ENCODE measurements at regions not wholly inside any gene's neighbourhood (a gene's known extent, or its start where the extent isn't known, plus 50 kb on each side); places are given as distances from the start of the nearest gene placed in this dataset.

DNA sequence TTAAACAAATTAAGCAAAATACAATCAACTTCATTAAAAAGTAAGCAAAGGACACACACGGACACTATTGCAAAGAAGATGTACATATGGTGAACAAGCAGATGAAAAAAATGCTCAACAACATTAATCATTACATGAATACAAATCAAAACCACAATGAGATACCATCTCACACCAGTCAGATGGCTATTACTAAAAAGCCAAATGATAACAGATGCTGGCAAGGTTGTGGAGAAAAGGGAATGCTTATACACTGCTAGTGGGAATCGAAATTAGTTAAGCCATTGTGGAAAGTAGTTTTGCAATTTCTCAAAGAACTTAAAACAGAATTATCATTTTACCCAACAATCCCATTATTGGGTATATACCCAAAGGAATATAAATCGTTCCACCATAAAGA, 636.2 kb upstream of the ST8SIA4 start:
- H3K4me3 ChIP-seq (replicated peaks; ENCODE audit: insufficient read depth, low read length), result no peak overlapping the region
- no peak for TF ChIP-seq GABPA (IDR thresholded peaks at IDR 0.05; ENCODE audit: low read depth)
- TF ChIP-seq, protein P1, sequence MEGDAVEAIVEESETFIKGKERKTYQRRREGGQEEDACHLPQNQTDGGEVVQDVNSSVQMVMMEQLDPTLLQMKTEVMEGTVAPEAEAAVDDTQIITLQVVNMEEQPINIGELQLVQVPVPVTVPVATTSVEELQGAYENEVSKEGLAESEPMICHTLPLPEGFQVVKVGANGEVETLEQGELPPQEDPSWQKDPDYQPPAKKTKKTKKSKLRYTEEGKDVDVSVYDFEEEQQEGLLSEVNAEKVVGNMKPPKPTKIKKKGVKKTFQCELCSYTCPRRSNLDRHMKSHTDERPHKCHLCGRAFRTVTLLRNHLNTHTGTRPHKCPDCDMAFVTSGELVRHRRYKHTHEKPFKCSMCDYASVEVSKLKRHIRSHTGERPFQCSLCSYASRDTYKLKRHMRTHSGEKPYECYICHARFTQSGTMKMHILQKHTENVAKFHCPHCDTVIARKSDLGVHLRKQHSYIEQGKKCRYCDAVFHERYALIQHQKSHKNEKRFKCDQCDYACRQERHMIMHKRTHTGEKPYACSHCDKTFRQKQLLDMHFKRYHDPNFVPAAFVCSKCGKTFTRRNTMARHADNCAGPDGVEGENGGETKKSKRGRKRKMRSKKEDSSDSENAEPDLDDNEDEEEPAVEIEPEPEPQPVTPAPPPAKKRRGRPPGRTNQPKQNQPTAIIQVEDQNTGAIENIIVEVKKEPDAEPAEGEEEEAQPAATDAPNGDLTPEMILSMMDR (IDR thresholded peaks at IDR 0.05; ENCODE audit: insufficient read depth, low read length), result no peak
- TF ChIP-seq SPI1 (IDR thresholded peaks at IDR 0.05; ENCODE audit: borderline replicate concordance, low read depth), result no peak
- no peak for TF ChIP-seq POLR2AphosphoS5 (IDR thresholded peaks at IDR 0.05; ENCODE audit: low read depth)
- TF ChIP-seq, protein P2, sequence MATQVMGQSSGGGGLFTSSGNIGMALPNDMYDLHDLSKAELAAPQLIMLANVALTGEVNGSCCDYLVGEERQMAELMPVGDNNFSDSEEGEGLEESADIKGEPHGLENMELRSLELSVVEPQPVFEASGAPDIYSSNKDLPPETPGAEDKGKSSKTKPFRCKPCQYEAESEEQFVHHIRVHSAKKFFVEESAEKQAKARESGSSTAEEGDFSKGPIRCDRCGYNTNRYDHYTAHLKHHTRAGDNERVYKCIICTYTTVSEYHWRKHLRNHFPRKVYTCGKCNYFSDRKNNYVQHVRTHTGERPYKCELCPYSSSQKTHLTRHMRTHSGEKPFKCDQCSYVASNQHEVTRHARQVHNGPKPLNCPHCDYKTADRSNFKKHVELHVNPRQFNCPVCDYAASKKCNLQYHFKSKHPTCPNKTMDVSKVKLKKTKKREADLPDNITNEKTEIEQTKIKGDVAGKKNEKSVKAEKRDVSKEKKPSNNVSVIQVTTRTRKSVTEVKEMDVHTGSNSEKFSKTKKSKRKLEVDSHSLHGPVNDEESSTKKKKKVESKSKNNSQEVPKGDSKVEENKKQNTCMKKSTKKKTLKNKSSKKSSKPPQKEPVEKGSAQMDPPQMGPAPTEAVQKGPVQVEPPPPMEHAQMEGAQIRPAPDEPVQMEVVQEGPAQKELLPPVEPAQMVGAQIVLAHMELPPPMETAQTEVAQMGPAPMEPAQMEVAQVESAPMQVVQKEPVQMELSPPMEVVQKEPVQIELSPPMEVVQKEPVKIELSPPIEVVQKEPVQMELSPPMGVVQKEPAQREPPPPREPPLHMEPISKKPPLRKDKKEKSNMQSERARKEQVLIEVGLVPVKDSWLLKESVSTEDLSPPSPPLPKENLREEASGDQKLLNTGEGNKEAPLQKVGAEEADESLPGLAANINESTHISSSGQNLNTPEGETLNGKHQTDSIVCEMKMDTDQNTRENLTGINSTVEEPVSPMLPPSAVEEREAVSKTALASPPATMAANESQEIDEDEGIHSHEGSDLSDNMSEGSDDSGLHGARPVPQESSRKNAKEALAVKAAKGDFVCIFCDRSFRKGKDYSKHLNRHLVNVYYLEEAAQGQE (IDR thresholded peaks at IDR 0.05; ENCODE audit: insufficient replicate concordance, low read depth), result no peak
- H3K27me3 ChIP-seq (ENCODE audit: insufficient read depth, poor library complexity, severe bottlenecking), result no peaks in the 10 kb centered on the region
- no peak overlapping the region for H3K27ac ChIP-seq (replicated peaks)
- DNase-seq (ENCODE audit: low read depth in 1 of 2, low spot score in 1 of 2), result no peak

DNA sequence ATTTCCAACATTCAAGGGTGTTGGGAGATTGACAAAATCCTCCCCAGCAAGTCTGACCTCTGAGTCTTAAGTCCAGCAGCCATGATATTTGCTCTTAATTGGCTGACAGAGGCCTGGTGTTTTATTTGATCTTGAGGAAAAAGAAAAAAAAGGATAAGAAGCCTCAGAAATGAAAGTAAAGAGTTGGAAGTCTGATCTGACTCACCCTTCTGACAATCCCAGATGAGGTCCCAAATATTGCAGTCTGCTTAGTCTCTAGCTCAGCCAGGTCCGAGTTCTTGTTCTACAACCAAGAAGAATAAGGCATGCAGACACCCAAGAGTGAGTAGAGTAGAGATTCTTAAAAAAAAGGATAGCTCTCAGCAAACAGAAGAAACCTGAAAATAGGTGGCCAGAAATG, 632.5 kb upstream of the ST8SIA4 start:
- no peak overlapping the region for H3K4me3 ChIP-seq (replicated peaks; ENCODE audit: insufficient read depth, low read length)
- no peak for DNase-seq (ENCODE audit: low read depth in 1 of 2, low spot score in 1 of 2)
- no peak for TF ChIP-seq GABPA (IDR thresholded peaks at IDR 0.05; ENCODE audit: low read depth)
- TF ChIP-seq, protein P1 (IDR thresholded peaks at IDR 0.05; ENCODE audit: insufficient read depth, low read length), result no peak
- TF ChIP-seq SPI1 (IDR thresholded peaks at IDR 0.05; ENCODE audit: borderline replicate concordance, low read depth), result no peak
- TF ChIP-seq POLR2AphosphoS5 (IDR thresholded peaks at IDR 0.05; ENCODE audit: low read depth), result no peak
- TF ChIP-seq, protein P2 (IDR thresholded peaks at IDR 0.05; ENCODE audit: insufficient replicate concordance, low read depth), result no peak

DNA sequence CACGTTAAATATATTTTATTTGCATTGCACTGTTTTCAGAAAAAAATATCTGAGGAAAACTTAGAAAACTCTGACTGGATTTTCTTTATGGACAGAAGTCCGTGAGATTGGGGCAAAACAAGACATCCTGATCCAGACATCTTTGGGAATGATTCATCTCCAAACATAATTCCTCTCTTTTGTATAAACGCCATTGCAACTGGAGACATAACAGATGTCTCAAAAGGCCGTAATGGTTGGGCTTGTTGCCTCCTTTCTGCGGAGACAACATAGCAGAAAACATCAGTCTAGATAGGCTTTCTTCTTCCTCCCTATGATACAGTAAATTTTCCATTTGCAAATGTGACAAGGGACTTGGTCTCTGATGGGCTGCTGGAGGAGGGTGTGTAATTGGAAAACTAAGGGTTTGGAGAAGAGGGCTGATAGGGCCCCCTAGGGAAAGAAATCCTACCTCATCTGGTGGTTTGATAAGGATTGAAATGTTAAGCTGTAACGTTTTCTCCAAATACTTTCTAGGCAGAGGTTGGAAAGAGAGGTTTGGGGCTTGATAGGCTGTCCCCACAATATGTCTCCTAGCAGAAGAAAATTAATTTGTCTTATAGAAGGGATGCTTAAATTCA, 631.5 kb upstream of the ST8SIA4 start:
- H3K4me3 ChIP-seq (replicated peaks; ENCODE audit: insufficient read depth, low read length), result no peak overlapping the region
- no peak overlapping the region for H3K27ac ChIP-seq (replicated peaks)
- no peak for DNase-seq (ENCODE audit: low read depth in 1 of 2, low spot score in 1 of 2)
- H3K27me3 ChIP-seq (ENCODE audit: insufficient read depth, poor library complexity, severe bottlenecking), result no peaks in the 10 kb centered on the region
- no peak for TF ChIP-seq POLR2AphosphoS5 (IDR thresholded peaks at IDR 0.05; ENCODE audit: low read depth)
- TF ChIP-seq, protein P2 (IDR thresholded peaks at IDR 0.05; ENCODE audit: insufficient replicate concordance, low read depth), result no peak
- TF ChIP-seq SPI1 (IDR thresholded peaks at IDR 0.05; ENCODE audit: borderline replicate concordance, low read depth), result no peak
- TF ChIP-seq, protein P1 (IDR thresholded peaks at IDR 0.05; ENCODE audit: insufficient read depth, low read length), result no peak

More for the DNA sequence above, 632.5 kb upstream of the ST8SIA4 start:
- no peaks in the 10 kb centered on the region for H3K27me3 ChIP-seq (ENCODE audit: insufficient read depth, poor library complexity, severe bottlenecking)
- no peak overlapping the region for H3K27ac ChIP-seq (replicated peaks)
